ENCODE measurements at regions not wholly inside any gene's neighbourhood (a gene's known extent, or its start where the extent isn't known, plus 50 kb on each side); places are given as distances from the start of the nearest gene placed in this dataset.
"Not testable (repeated sequence)": the region's sequence is repeated elsewhere in the genome, so short reads cannot be mapped to it uniquely, and the experiment has no call there.

- DNase-seq: no peak
- in situ Hi-C loops (cut with MboI; ENCODE audit: low pct_unique_long_range_greater_than_20kb, low sequenced_read_pairs): loop anchor here (25.0 kb wide), 1 partner anchor 632 kb away; no protein-coding TSS in a partner anchor
Measured at GRCh38 chr1:174105086-174105485, 54.2 kb upstream of the RABGAP1L start.

DNA sequence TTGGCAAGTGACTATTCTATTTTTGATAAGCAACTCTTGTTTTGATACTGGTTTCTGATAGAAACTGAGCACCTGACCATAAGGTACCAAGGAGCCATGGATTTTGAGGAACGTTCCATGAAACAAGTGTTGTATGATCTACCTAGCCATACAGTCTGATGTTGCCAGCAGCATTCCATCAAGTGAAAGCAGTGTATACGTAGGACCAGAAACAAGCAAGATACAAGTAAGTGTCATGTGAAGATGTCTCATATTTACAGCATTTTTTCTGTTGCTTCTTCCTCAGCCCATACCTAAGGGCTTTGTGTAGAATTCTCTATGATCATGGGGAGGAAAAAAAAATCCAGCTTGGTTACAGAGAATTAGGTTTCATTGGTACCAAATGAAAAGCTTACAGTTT is 55.6 kb upstream of the RABGAP1L start:
- in situ Hi-C loops (cut with MboI; ENCODE audit: low pct_unique_long_range_greater_than_20kb, low sequenced_read_pairs): loop anchor here (25.0 kb wide), 1 partner anchor 634 kb away; no protein-coding TSS in a partner anchor

GRCh38 chr1:174101976-174102375 is 57.3 kb upstream of the RABGAP1L start:
- not testable (repeated sequence) for DNase-seq

More for the DNA sequence above, 55.6 kb upstream of the RABGAP1L start:
- DNase-seq: no peak

DNA sequence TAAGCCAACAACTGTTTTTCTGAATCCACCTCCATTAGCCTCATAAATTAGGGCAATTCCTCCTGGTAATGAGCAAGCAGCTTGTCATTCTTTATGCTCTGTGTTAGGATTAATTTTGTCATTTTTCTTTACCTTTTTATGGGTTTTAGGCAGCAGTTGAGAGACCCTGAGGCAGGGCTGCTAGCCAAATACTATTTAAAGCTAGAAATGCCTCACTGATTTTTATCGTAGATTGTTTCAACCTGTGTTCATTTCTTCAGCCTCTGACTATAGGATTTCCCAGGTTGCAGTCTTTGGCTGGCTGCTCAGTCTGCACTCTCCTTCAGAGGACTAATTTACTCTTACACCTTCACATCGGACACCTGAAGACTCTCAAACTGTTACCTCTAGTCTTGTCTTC is 61.9 kb upstream of the RABGAP1L start:
- in situ Hi-C loops (cut with MboI; ENCODE audit: low pct_unique_long_range_greater_than_20kb, low sequenced_read_pairs): no loop called here
- no peak for DNase-seq

More at GRCh38 chr1:174101976-174102375, 57.3 kb upstream of the RABGAP1L start:
- in situ Hi-C loops (cut with MboI; ENCODE audit: low pct_unique_long_range_greater_than_20kb, low sequenced_read_pairs): loop anchor here (25.0 kb wide), 1 partner anchor 635 kb away; no protein-coding TSS in a partner anchor

- in situ Hi-C loops (cut with MboI; ENCODE audit: low pct_unique_long_range_greater_than_20kb, low sequenced_read_pairs): not testable (repeated sequence)
- DNase-seq: peak; percentile 48
Measured at GRCh38 chr1:174093789-174094188, 65.5 kb upstream of the RABGAP1L start.

- no peak for DNase-seq
Measured at GRCh38 chr1:174090471-174090870, 68.3 kb upstream of the RC3H1 start.

GRCh38 chr1:174080819-174081218 is 58.7 kb upstream of the RC3H1 start:
- in situ Hi-C loops (cut with MboI; ENCODE audit: low pct_unique_long_range_greater_than_20kb, low sequenced_read_pairs): no loop called here

More at GRCh38 chr1:174090471-174090870, 68.3 kb upstream of the RC3H1 start:
- in situ Hi-C loops (cut with MboI; ENCODE audit: low pct_unique_long_range_greater_than_20kb, low sequenced_read_pairs): no loop called here

DNA sequence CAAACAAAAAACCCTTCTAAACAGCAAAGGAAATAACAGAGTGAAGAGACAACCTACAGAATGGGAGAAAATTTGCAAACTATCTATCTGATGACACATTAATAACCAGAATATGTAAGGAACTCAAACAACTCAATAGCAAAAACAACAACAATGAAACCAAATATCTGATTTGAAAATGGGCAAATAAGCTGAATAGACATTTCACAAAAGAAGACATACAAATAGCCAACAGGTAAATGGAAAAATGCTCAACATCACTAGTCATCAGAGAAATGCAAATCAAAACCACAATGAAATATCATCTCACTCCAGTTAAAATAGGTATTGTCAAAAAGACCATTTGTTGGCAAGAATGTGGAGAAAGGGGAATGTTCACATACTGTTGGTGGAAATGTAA is 57.6 kb upstream of the RC3H1 start:
- no peak for DNase-seq
- in situ Hi-C loops (cut with MboI; ENCODE audit: low pct_unique_long_range_greater_than_20kb, low sequenced_read_pairs): no loop called here

More at GRCh38 chr1:174080819-174081218, 58.7 kb upstream of the RC3H1 start:
- no peak for DNase-seq

DNA sequence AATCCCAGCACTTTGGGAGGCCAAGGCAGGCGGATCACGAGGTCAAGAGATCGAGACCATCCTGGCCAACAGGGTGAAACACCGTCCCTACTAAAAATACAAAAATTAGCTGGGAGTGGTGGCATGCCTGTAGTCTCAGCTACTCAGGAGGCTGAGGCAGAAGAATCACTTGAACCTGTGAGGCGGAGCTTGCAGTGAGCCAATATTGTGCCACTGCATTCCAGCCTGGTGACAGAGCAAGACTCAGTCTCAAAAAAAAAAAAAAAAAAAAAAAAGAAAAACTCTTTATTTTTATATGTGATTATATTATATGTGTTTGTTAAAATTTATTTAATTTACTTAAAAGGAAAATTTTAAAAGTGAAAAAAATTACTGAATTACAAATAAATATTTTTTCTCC is 56.8 kb upstream of the RC3H1 start:
- in situ Hi-C loops (cut with MboI; ENCODE audit: low pct_unique_long_range_greater_than_20kb, low sequenced_read_pairs): not testable (repeated sequence)

DNA sequence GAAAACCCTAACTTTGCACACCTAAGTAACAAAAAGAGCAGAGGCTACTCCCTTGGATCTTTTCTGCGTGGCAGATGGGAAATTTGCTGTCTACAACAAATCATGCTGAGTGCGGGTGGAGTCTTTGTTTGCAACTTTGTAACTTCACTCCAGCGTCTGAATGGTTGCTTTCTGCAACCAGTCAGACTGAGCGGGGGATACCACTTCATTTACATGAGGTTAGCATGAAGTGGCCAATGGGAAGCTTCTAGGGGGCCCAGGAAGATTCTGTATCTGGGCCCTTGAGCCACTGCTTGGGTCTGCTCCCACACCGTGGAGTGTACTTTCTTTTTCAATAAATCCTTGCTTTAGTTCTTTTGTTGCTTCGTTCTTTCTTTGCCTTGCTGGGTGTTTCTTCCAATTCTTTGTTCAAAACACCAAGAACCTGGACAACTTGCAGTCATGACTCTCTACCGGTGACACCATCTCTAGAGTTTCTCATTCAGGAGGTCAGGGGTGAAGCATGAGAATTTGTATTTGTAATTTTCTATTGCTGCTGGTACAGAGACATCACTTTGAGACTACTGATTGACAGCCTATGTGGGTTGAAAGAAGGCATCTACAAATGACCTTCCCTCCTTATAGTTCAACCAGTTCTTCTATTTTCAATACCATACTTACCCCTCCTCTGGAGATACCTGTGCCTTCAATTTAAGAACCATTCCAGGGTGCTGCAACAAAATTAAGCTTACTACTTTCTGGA is 55.8 kb upstream of the RC3H1 start:
- in situ Hi-C loops (cut with MboI; ENCODE audit: low pct_unique_long_range_greater_than_20kb, low sequenced_read_pairs): no loop called here
- DNase-seq: no peak

More for the DNA sequence above, 56.8 kb upstream of the RC3H1 start:
- not testable (repeated sequence) for DNase-seq

DNA sequence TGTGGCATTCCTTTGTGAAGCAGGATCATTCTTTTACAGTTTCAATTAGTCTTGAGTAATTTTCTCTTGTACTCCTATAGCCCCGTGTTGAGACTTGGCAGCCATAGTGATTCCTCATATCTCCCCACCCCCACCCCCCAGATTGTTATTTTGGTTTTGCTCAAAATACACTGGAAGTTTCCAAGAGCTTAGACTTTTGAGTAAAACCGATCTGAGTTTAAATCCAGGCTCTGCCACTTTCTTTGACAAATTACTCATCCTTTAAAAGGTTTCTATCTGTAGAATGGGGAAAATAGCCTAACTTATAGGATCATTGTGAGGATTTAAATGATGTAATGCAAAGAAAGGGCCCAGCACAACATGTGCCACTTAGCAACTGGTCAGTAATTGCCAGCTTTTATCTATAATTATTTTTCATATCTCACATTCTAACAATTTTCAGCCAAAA is 53.1 kb upstream of the RC3H1 start:
- in situ Hi-C loops (cut with MboI; ENCODE audit: low pct_unique_long_range_greater_than_20kb, low sequenced_read_pairs): no loop called here

DNA sequence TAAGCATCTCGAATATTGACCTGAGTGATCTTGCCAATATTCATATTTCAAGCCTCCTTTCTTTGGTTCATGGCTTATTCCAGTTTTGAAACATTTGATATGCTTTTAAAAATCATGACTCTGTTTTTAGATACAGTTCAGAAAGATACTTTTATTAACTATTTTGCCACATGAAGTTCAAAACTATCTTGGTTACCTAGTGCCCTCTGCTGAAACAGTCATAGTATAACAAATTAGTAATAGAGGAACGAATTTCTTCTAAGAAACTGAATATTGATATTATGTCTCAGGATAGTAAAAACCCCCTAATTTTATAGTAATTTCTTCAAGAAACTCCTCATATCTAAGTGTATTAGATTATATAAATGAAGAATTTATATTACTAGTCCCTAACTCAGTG is 52.6 kb upstream of the RC3H1 start:
- in situ Hi-C loops (cut with MboI; ENCODE audit: low pct_unique_long_range_greater_than_20kb, low sequenced_read_pairs): no loop called here
- DNase-seq: no peak

More for the DNA sequence above, 53.1 kb upstream of the RC3H1 start:
- no peak for DNase-seq

DNA sequence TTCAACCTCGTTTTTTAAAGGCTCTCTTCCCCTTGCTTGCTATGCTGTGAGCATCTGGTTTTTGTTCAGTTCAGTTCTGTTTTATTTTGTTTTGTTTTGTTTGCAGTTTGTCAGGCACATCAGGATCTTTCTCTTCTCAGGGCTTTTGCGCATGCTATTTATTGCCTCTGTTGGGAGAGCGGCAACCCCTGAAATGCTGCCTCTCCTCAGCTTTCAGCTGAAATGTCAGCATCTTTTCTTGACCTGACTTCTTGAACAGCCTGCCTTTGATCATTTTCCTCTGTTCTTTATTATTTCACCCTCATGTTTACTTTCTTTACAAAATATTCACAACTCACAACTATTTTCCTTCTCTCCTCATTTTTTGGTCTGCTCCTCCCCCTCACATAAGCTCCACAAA is 50.4 kb upstream of the RC3H1 start:
- in situ Hi-C loops (cut with MboI; ENCODE audit: low pct_unique_long_range_greater_than_20kb, low sequenced_read_pairs): no loop called here
- no peak for DNase-seq
